ENCODE measurements at regions not wholly inside any gene's neighbourhood (a gene's known extent, or its start where the extent isn't known, plus 50 kb on each side); places are given as distances from the start of the nearest gene placed in this dataset.
A peak's percentile ranks its signal among the peaks of the same experiment; 100 is the strongest.

DNA sequence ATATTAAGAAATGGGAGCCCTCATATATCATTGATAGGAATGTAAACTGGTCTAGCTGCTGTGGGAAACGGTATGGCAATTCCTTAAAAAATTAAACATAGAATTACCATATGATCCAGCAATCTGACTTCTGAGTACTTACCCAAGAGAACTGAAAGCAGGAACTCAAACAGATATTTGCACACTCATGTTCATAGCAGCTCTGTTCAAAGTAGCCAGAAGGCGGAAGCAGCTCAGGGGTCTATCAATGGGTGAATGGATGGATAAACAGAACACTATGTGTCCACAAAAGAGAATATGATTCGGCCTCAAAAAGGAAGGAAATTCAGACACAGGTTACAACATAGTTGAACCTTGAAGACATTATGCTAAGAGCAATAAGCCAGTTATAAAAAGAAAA lies 135.7 kb upstream of the NDUFV2 start:
- POLR2A ChIA-PET = interaction anchor here (0.5 to 1.7 kb wide), 3 partner anchors 12 to 34 kb away, joined by 3 to 10 read pairs (median 4); no protein-coding TSS in a partner anchor
- Histone ChIP-seq H3K79me2 (ENCODE audit: insufficient read depth, low read depth, low read length) (no peaks in the 10 kb centered on the region), H3K9me2 (ENCODE audit: insufficient read depth, low read length) (no peaks in the 10 kb centered on the region), H3K27ac (ENCODE audit: low read depth, low read length, poor library complexity, severe bottlenecking) (no peak overlapping the region), H3K9me3 (ENCODE audit: low read length) (no peaks in the 10 kb centered on the region), H3K36me3 (ENCODE audit: insufficient read depth, low read length) (no peaks in the 10 kb centered on the region), H2AFZ (ENCODE audit: low read length) (peak overlapping the region; percentile 57; the same call in 1 of the 2 replicates), H4K20me1 (ENCODE audit: insufficient read depth, low read length) (no peaks in the 10 kb centered on the region), H3K4me3 (ENCODE audit: low read depth, low read length, poor library complexity, severe bottlenecking) (no peak overlapping the region), H3K4me1 (ENCODE audit: insufficient read depth, low read length, poor library complexity, severe bottlenecking) (peaks cover 32% of the 10 kb centered on the region), H3K4me2 (ENCODE audit: low read length) (peak overlapping the region; percentile 27; the same call in 1 of the 2 replicates)
- TF ChIP-seq EZH2phosphoT487 (IDR thresholded peaks at IDR 0.05; ENCODE audit: borderline replicate concordance, low read depth, low read length) = no peak
- TF ChIP-seq, protein P1, sequence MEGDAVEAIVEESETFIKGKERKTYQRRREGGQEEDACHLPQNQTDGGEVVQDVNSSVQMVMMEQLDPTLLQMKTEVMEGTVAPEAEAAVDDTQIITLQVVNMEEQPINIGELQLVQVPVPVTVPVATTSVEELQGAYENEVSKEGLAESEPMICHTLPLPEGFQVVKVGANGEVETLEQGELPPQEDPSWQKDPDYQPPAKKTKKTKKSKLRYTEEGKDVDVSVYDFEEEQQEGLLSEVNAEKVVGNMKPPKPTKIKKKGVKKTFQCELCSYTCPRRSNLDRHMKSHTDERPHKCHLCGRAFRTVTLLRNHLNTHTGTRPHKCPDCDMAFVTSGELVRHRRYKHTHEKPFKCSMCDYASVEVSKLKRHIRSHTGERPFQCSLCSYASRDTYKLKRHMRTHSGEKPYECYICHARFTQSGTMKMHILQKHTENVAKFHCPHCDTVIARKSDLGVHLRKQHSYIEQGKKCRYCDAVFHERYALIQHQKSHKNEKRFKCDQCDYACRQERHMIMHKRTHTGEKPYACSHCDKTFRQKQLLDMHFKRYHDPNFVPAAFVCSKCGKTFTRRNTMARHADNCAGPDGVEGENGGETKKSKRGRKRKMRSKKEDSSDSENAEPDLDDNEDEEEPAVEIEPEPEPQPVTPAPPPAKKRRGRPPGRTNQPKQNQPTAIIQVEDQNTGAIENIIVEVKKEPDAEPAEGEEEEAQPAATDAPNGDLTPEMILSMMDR (conservative IDR thresholded peaks at IDR 0.05; ENCODE audit: low read length) = no peak
- CTCF ChIA-PET (ENCODE audit: unreplicated experiment) = no interaction called here
- BruUV-seq (replicated peaks) = no TSS peak
- intact Hi-C loops (cut with micrococcal nuclease; ENCODE audit: unreplicated experiment) = no loop called here
- no peak for DNase-seq (ENCODE audit: low spot score)

DNA sequence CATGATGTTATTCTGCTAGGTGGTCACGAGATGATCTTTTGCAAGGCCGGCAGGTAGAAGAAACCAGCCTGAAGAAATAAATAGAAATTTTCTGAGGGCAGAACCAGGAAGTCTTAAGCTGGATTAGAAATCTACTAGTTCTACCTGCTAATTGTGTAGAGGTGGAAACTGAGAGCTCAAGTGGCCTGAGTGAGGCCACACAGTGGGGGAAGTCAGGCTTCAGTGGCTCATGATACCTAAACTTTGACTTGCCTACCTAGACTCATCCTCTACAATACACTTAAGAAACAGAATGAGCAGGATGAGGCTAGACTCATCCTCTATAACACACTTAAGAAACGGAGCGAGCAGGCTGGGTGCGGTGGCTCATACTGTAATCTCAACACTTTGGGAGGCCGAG lies 134.9 kb upstream of the NDUFV2 start:
- no TSS peak for BruUV-seq (replicated peaks)
- H3K4me3 ChIP-seq (ENCODE audit: low read depth, low read length, poor library complexity, severe bottlenecking) = no peak overlapping the region
- DNase-seq (ENCODE audit: low spot score) = peak; percentile 63
- intact Hi-C loops (cut with micrococcal nuclease; ENCODE audit: unreplicated experiment) = no loop called here
- peak overlapping the region; percentile 0 for H3K27ac ChIP-seq (ENCODE audit: low read depth, low read length, poor library complexity, severe bottlenecking)
- no peaks in the 10 kb centered on the region for H3K79me2 ChIP-seq (ENCODE audit: insufficient read depth, low read depth, low read length)
- TF ChIP-seq EZH2phosphoT487 (IDR thresholded peaks at IDR 0.05; ENCODE audit: borderline replicate concordance, low read depth, low read length) = no peak
- H3K9me3 ChIP-seq (ENCODE audit: low read length) = no peaks in the 10 kb centered on the region
- peak overlapping the region; percentile 57; the same call in 1 of the 2 replicates for H2AFZ ChIP-seq (ENCODE audit: low read length)
- no peaks in the 10 kb centered on the region for H3K36me3 ChIP-seq (ENCODE audit: insufficient read depth, low read length)
- peaks cover 30% of the 10 kb centered on the region for H3K4me1 ChIP-seq (ENCODE audit: insufficient read depth, low read length, poor library complexity, severe bottlenecking)
- ChIA-PET CTCF (ENCODE audit: unreplicated experiment) (no interaction called here), POLR2A (interaction anchor here (0.8 to 1.3 kb wide), 3 partner anchors 11 to 136 kb away, joined by 3 to 4 read pairs (median 3); no protein-coding TSS in a partner anchor)
- no peaks in the 10 kb centered on the region for H3K9me2 ChIP-seq (ENCODE audit: insufficient read depth, low read length)
- no peaks in the 10 kb centered on the region for H4K20me1 ChIP-seq (ENCODE audit: insufficient read depth, low read length)
- H3K4me2 ChIP-seq (ENCODE audit: low read length) = peak overlapping the region; percentile 27

DNA sequence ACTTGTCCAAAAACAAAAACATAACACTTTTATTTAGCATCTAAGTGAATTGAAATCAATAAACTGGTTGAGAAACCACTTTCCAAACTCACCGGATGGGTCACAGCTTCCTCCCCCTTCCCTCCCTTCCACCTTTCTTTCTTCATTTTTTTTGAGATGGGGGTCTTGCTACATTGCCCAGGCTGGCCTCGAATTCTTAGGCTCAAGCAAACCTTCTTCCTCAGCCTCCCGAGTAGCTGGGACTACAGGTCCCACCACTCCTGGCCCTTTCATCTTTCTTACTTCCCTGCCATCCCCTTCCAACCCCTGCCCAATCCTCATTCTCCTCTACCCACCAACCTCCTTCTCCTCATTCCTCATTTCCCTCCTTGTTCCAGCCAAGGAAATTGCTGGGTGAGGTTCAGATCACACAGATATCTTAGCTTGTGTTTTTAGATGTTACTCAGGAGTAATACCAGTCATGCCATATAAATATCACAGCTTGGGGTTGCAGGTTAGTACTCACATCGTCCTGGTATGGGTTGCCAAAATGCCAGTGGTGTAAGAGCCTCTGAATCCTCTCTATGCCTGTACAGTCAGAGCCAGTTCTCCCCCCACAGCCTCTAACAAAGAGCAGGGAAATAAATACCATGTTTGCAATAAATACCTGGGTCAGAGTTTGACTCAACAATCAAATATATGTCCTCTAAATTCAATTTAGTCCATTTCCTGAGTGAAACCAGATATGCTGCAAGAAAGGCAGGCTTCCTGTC lies 132.7 kb upstream of the NDUFV2 start:
- H3K4me3 ChIP-seq (ENCODE audit: low read depth, low read length, poor library complexity, severe bottlenecking) = no peak overlapping the region
- TF ChIP-seq, protein P1 (conservative IDR thresholded peaks at IDR 0.05; ENCODE audit: low read length) = no peak
- no peaks in the 10 kb centered on the region for H4K20me1 ChIP-seq (ENCODE audit: insufficient read depth, low read length)
- H2AFZ ChIP-seq (ENCODE audit: low read length) = no peak overlapping the region
- H3K36me3 ChIP-seq (ENCODE audit: insufficient read depth, low read length) = no peaks in the 10 kb centered on the region
- intact Hi-C loops (cut with micrococcal nuclease; ENCODE audit: unreplicated experiment) = no loop called here
- POLR2A ChIA-PET = interaction anchor here (0.8 to 3.5 kb wide), 4 partner anchors 9 to 18 kb away, joined by 3 to 13 read pairs (median 4); no protein-coding TSS in a partner anchor
- peaks cover 9% of the 10 kb centered on the region; the same call in 1 of the 2 replicates for H3K9me3 ChIP-seq (ENCODE audit: low read length)
- no TSS peak for BruUV-seq (replicated peaks)
- peaks cover 25% of the 10 kb centered on the region for H3K4me1 ChIP-seq (ENCODE audit: insufficient read depth, low read length, poor library complexity, severe bottlenecking)
- no peaks in the 10 kb centered on the region for H3K9me2 ChIP-seq (ENCODE audit: insufficient read depth, low read length)
- H3K79me2 ChIP-seq (ENCODE audit: insufficient read depth, low read depth, low read length) = no peaks in the 10 kb centered on the region
- CTCF ChIA-PET (ENCODE audit: unreplicated experiment) = no interaction called here
- DNase-seq (ENCODE audit: low spot score) = no peak
- H3K27ac ChIP-seq (ENCODE audit: low read depth, low read length, poor library complexity, severe bottlenecking) = no peak overlapping the region
- no peak overlapping the region for H3K4me2 ChIP-seq (ENCODE audit: low read length)

Data from OCI-LY7 (cell line).